Mucosa of descending colon (tissue), 3 donors: ENCODE measurements at regions not wholly inside any gene's neighbourhood (a gene's known extent, or its start where the extent isn't known, plus 50 kb on each side); places are given as distances from the start of the nearest gene placed in this dataset.

ENCODE experiments used
- ATAC-seq: fragments of 200-7000 bp; cut with Tn5 transposase; one replicate; pipeline ENCODE4 v1.9.1; 2020; ENCODE audit warnings: mild to moderate bottlenecking, moderate library complexity
- DNase-seq, 3 donors: peaks; one replicate each; pipeline ENCODE4 v3.0.0-alpha.2; 2020
- H3K36me3 ChIP-seq: fragments of 200-600 bp; one replicate; pipeline ENCODE4 v1.8.0; 2021; ENCODE audit warnings: low read depth, mild to moderate bottlenecking
- H3K4me1 ChIP-seq: fragments of 200-600 bp; one replicate; pipeline ENCODE4 v1.8.0; 2021; ENCODE audit warnings: low read depth, mild to moderate bottlenecking
- H3K4me3 ChIP-seq: fragments of 200-600 bp; one replicate; pipeline ENCODE4 v1.8.0; 2021; ENCODE audit warnings: mild to moderate bottlenecking
- H3K9me3 ChIP-seq: fragments of 200-600 bp; one replicate; pipeline ENCODE4 v1.8.0; 2021; ENCODE audit warnings: mild to moderate bottlenecking
- intact Hi-C, 2 donors: fragments of 100-400 bp; cut with DNase I in 1 of 2; cut with micrococcal nuclease in 1 of 2; formaldehyde crosslinking; loops; one replicate each; pipeline versions ENCODE4 v1.11.0 to v1.11.1; 2022; cut with DNase I, micrococcal nuclease
- TF ChIP-seq, protein P1 (sequence below): fragments of 200-600 bp; IDR thresholded peaks from one replicate; pipeline ENCODE4 v1.8.0; 2022; ENCODE audit warnings: antibody characterized with exemption, mild to moderate bottlenecking
- donor health status: DM: no; HTN: no; CAD: no; lungs with moderate emphysema.
- donor health status: DM: no; HTN: no; CAD: no.
- donor health status: DM: no; HTN: yes; CAD: no.

DNA sequence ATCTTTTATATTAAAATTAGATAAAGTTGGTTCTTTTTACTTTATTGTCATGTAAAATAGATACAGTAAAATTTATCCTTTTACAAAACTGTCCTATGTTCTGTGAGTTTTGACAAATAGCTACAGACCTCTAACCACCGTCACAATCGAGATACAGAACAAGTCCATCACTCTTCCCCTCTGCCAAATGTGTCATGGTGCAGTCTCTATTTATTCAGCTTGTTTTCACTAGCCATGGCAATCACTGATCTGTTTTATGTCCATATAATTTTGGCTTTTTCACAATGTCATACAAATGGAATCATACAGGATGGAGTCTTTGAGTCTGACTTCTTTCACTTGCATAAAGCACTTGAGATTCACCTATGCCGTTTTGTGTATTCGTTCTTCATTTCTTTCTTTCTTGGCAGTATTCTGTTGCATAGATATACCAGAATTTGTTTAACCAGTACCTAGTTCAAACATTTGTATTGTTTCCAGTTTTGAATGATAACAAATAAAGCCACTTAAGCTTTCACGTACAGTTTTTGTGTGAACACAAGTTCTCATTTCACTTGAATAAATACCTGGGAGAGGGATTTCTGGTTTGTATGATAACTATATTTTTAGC lies 273.2 kb upstream of the MPDZ start:
- Histone ChIP-seq H3K36me3 (no peaks in the 10 kb centered on the region), H3K9me3 (no peaks in the 10 kb centered on the region), H3K4me3 (no peak overlapping the region), H3K4me1 (no peaks in the 10 kb centered on the region)
- ATAC-seq (no peak), DNase-seq (no peak)
- TF ChIP-seq, protein P1, sequence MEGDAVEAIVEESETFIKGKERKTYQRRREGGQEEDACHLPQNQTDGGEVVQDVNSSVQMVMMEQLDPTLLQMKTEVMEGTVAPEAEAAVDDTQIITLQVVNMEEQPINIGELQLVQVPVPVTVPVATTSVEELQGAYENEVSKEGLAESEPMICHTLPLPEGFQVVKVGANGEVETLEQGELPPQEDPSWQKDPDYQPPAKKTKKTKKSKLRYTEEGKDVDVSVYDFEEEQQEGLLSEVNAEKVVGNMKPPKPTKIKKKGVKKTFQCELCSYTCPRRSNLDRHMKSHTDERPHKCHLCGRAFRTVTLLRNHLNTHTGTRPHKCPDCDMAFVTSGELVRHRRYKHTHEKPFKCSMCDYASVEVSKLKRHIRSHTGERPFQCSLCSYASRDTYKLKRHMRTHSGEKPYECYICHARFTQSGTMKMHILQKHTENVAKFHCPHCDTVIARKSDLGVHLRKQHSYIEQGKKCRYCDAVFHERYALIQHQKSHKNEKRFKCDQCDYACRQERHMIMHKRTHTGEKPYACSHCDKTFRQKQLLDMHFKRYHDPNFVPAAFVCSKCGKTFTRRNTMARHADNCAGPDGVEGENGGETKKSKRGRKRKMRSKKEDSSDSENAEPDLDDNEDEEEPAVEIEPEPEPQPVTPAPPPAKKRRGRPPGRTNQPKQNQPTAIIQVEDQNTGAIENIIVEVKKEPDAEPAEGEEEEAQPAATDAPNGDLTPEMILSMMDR = no peak
- intact Hi-C loops = no loop called here

DNA sequence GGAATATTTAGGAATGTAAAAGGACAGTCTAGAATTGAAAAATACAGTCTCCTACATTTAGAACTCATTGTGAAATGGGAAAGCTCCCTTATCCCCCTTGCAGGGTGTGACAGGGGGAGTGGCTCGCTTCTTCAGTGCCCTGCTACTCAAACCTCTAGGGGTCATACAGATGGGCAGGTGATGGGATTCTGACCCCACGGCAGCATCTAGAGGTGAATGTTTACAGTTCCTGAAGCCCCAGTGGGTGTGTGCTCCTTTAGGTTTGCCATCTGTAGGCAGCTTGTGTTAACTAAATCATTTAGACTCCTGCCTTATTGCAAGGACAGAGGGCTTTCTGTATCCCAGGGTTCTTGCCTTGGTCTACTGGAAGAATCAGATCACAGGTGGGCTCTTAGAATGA lies 271.0 kb upstream of the MPDZ start:
- Histone ChIP-seq H3K4me3 (no peak overlapping the region), H3K4me1 (no peaks in the 10 kb centered on the region), H3K36me3 (no peaks in the 10 kb centered on the region), H3K9me3 (no peaks in the 10 kb centered on the region)
- ATAC-seq (no peak), DNase-seq (no peak)
- intact Hi-C loops = no loop called here
- TF ChIP-seq, protein P1 = no peak

DNA sequence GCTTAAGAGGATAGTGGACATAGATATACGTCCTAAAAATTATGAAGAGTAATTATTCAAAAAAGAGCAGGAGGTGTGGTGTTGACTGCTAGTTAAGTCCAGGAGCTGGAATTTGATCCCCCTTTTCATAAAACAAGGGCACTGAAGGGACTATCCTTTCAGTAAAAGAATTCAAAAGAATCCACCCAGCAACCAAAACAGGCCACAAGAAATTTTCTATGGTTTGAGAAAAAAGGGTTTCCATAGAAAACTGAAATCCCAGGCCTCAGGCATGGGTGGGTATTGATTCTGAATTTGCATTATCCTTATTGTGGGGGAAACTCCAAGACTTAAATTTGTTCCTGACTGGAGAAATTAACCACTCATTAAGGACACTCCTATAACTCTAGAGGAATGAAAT lies 269.0 kb upstream of the MPDZ start:
- H3K9me3 ChIP-seq = no peaks in the 10 kb centered on the region
- intact Hi-C loops = no loop called here
- TF ChIP-seq, protein P1 = no peak
- H3K4me1 ChIP-seq = no peaks in the 10 kb centered on the region
- no peak overlapping the region for H3K4me3 ChIP-seq
- DNase-seq (no peak), ATAC-seq (no peak)
- no peaks in the 10 kb centered on the region for H3K36me3 ChIP-seq

DNA sequence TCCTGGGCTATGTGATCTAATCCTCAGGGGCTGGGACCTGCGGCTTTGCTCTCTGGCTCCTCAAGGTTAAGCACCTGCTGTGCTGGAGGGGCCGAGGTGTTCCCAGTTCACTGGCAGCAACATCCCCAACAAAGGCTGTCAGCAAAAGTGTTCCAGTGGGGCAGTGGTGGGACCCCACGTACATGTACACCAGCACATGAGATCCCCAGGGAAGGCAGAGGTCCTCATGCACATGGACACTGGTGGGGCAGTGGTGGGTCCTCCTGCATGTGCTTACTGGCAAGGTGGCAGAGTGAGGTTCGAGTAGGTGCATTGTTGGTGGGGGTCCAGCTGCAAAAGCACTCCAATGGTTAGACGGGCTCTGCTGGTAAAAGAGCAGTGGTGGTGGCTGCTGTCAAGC lies 255.6 kb upstream of the MPDZ start:
- ATAC-seq = no peak
- intact Hi-C loops = no loop called here

DNA sequence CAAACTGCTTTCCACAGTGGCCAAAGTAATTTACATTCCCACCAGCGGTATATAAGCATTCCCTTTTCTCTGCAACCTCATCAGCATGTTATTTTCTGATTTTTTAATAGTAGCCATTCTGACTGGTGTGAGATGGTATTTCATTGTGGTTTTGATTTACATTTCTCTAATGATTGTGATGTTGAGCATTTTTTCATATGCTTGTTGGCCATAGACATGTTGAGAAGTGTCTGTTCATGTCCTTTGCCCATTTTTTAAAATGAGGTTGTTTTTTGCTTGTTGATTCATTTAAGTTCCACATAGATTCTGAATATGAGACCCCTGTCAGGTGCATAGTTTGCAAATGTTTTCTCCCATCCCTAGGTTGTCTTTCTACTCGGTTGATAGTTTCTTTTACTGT lies 254.5 kb upstream of the MPDZ start:
- intact Hi-C loops = no loop called here
- TF ChIP-seq, protein P1 = no peak
- no peak overlapping the region for H3K4me3 ChIP-seq
- DNase-seq = no peak
- no peaks in the 10 kb centered on the region for H3K36me3 ChIP-seq
- H3K9me3 ChIP-seq = no peaks in the 10 kb centered on the region
- ATAC-seq = no peak
- H3K4me1 ChIP-seq = no peaks in the 10 kb centered on the region

More for the DNA sequence above, 255.6 kb upstream of the MPDZ start:
- H3K9me3 ChIP-seq = no peaks in the 10 kb centered on the region
- no peak for DNase-seq
- no peaks in the 10 kb centered on the region for H3K4me1 ChIP-seq
- TF ChIP-seq, protein P1 = no peak
- no peaks in the 10 kb centered on the region for H3K36me3 ChIP-seq
- no peak overlapping the region for H3K4me3 ChIP-seq

DNA sequence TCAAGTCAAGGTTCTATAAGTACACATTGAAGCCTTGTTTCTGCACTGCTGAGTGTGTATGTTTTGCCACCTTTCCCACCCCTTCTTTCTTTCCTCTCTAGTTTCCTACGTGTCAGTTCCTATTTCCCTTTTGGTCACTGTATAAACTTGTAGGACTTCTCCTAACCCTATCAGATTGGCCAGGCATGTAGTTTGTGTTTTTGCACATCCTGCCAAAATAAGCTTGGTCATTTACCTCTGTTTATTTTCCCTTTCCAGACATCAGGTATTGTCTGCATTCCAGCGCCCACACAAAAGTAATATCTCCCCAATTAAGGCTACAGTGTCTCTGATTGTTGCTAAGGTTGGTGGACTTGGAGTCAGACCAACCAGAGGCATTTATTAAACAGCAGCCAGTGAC lies 252.9 kb upstream of the MPDZ start:
- intact Hi-C loops = no loop called here
- ATAC-seq = no peak

More for the DNA sequence above, 252.9 kb upstream of the MPDZ start:
- no peaks in the 10 kb centered on the region for H3K4me1 ChIP-seq
- H3K4me3 ChIP-seq = no peak overlapping the region
- no peaks in the 10 kb centered on the region for H3K9me3 ChIP-seq
- DNase-seq = no peak
- H3K36me3 ChIP-seq = no peaks in the 10 kb centered on the region
- TF ChIP-seq, protein P1 = no peak
